GM18511 (cell line): ENCODE measurements at regions not wholly inside any gene's neighbourhood (a gene's known extent, or its start where the extent isn't known, plus 50 kb on each side); places are given as distances from the start of the nearest gene placed in this dataset.
"Not testable (repeated sequence)": the region's sequence is repeated elsewhere in the genome, so short reads cannot be mapped to it uniquely, and the experiment has no call there.

Experiments
- ATAC-seq: cut with Tn5 transposase; IDR thresholded peaks from one replicate; pipeline ENCODE4 v1.9.1; 2021; ENCODE audit warnings: mild to moderate bottlenecking, moderate library complexity; ENCODE audit not compliant: unreplicated experiment

- no peak for ATAC-seq
Measured at GRCh38 chr2:61677942-61678341, 139.8 kb upstream of the XPO1 start.

- no peak for ATAC-seq
Measured at GRCh38 chr2:61677306-61677705, 139.2 kb upstream of the XPO1 start.

- ATAC-seq = no peak
Measured at GRCh38 chr2:61675204-61675603, 137.0 kb upstream of the XPO1 start.

GRCh38 chr2:61671561-61672315 lies 133.6 kb upstream of the XPO1 start:
- ATAC-seq = no peak

GRCh38 chr2:61670591-61671501 lies 132.7 kb upstream of the XPO1 start:
- peak; percentile 83 for ATAC-seq

- no peak for ATAC-seq
Measured at GRCh38 chr2:61664190-61664589, 126.0 kb upstream of the XPO1 start.

GRCh38 chr2:61662990-61663389 lies 124.8 kb upstream of the XPO1 start:
- no peak for ATAC-seq

- ATAC-seq = no peak
Measured at GRCh38 chr2:61660511-61661388, 122.6 kb upstream of the XPO1 start.

GRCh38 chr2:61658841-61659780 lies 121.0 kb upstream of the XPO1 start:
- ATAC-seq = peak; percentile 55

- ATAC-seq = not testable (repeated sequence)
Measured at GRCh38 chr2:61649946-61650345, 111.8 kb upstream of the XPO1 start.

- no peak for ATAC-seq
Measured at GRCh38 chr2:61649021-61649420, 110.9 kb upstream of the XPO1 start.

GRCh38 chr2:61647044-61647443 lies 108.9 kb upstream of the XPO1 start:
- ATAC-seq = no peak

GRCh38 chr2:61645911-61646310 lies 107.8 kb upstream of the XPO1 start:
- ATAC-seq = no peak

- not testable (repeated sequence) for ATAC-seq
Measured at GRCh38 chr2:61643153-61643552, 105.0 kb upstream of the XPO1 start.

GRCh38 chr2:61640406-61640805 lies 102.2 kb upstream of the XPO1 start:
- no peak for ATAC-seq

GRCh38 chr2:61639721-61640120 lies 101.6 kb upstream of the XPO1 start:
- no peak for ATAC-seq

- ATAC-seq = no peak
Measured at GRCh38 chr2:61636686-61637085, 98.5 kb upstream of the XPO1 start.

GRCh38 chr2:61634512-61634911 lies 96.4 kb upstream of the XPO1 start:
- ATAC-seq = no peak

GRCh38 chr2:61633250-61633649 lies 95.1 kb upstream of the XPO1 start:
- ATAC-seq = no peak
